HG03060 (cell line): ENCODE measurements at regions not wholly inside any gene's neighbourhood (a gene's known extent, or its start where the extent isn't known, plus 50 kb on each side); places are given as distances from the start of the nearest gene placed in this dataset.
"Not testable (repeated sequence)": the region's sequence is repeated elsewhere in the genome, so short reads cannot be mapped to it uniquely, and the experiment has no call there.

Experiments
- ATAC-seq: cut with Tn5 transposase; IDR thresholded peaks from one replicate; pipeline ENCODE4 v1.9.1; 2021; ENCODE audit warnings: low read depth, moderate number of reproducible peaks; ENCODE audit not compliant: unreplicated experiment

GRCh38 chr5:153939101-153939500 lies 99.6 kb downstream of the FAM114A2 start:
- ATAC-seq = no peak

- ATAC-seq = no peak
These were observed 100.4 kb downstream of the FAM114A2 start for GRCh38 chr5:153938191-153938842.

DNA sequence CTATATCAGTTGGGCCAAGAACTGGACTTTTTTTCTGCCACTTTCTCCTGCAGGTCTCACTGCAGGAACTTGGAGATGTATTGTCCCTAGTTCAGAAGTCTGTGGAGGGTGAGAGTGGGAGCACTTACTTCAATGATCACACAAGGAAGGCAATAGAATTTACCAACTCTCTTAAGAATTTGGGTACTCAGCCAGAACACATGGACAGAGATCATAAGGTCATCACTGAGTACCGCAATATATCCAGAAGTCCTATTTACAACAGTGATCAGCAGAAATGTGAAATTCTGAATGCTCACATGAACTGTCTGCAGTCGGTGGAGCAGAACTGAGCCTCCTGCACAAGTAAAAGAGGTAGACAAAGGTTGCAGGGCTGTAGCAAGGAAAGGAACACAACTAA lies 101.0 kb downstream of the FAM114A2 start:
- no peak for ATAC-seq

GRCh38 chr5:153935151-153935550 lies 103.6 kb downstream of the FAM114A2 start:
- not testable (repeated sequence) for ATAC-seq

- ATAC-seq = no peak
These were observed 112.5 kb downstream of the FAM114A2 start for GRCh38 chr5:153926201-153926600.

DNA sequence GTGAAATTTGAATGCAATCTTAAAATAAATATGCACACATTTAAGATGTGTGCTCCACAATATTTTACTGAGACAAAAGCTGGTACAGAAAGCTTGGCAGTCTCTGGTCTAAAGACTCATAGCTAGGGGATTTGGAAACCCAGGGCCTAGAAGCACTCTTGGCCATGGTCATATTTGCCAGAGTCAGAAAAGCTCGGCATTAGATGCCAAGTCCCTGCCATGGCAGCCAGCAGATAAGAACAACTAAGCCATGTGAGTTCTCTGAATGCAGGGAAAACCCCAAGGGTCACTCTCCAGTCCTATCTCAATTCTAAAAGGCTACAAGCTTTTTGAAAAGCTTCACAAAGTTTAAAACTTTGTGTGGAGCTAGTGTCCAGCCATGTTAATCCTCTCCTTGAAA lies 119.5 kb downstream of the FAM114A2 start:
- ATAC-seq = no peak

- ATAC-seq = no peak
These were observed 131.4 kb downstream of the FAM114A2 start for GRCh38 chr5:153907170-153907775.

DNA sequence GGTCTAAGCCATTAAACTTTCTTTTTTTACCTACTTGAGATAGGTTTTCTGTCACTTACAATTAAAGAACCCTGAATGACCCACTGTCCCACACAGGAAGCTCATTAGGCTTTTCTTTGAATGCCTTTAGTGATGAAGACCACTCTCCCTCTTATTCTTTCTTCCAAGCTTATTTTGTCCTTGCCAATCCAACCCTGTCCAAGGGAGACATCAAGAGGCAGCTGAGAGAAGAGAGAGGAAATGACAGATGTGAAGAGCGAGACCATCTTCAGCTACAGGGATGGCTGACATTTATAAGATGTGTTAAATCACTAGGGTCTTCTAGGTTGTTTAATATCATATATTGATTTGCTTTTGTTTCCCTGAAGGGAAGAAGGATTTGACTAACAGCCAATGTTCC lies 133.5 kb downstream of the FAM114A2 start:
- no peak for ATAC-seq

DNA sequence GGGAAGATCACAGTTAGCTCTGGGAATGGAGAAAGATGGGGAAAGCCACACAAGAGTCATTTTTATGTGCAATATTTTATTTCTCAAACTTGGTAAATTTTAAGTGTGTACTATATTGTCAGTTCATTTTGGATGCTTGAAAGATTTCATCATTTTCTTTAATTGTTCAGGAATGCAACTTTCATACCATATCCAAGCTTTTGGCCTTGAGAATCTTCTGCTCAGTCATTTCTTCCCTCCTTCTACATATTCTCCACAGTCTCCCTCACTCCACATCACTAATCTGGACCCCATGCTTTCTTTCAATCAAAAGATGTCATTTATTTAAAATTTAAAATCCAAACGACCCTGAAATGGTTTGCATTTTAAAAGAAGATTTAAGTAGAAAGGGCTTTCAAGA lies 135.4 kb downstream of the FAM114A2 start:
- no peak for ATAC-seq

- no peak for ATAC-seq
These were observed 136.7 kb downstream of the FAM114A2 start for GRCh38 chr5:153902016-153902415.

- ATAC-seq = no peak
These were observed 137.3 kb downstream of the FAM114A2 start for GRCh38 chr5:153901449-153901848.

GRCh38 chr5:153900703-153901395 lies 137.9 kb downstream of the FAM114A2 start:
- no peak for ATAC-seq

- ATAC-seq = no peak
These were observed 139.0 kb downstream of the FAM114A2 start for GRCh38 chr5:153899746-153900145.

DNA sequence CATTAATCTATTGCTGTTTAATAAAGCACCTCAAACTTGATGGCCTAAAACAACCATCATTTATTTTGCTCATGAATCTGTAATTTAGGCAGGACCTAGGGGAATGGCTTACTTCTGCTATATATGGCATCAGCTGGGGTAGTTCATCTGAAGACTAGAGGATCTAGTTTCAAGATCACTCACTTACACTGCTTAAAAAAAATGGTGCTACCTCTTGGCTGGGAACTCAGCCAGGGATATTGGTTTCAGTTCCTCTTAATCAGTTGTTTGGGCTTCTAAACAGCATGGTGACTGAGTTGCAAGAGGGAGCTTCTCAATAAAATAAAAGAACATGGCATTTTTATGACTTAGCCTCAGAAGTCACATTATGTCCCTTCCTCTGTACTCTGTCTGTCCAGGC lies 142.0 kb downstream of the FAM114A2 start:
- peak; percentile 99 for ATAC-seq

DNA sequence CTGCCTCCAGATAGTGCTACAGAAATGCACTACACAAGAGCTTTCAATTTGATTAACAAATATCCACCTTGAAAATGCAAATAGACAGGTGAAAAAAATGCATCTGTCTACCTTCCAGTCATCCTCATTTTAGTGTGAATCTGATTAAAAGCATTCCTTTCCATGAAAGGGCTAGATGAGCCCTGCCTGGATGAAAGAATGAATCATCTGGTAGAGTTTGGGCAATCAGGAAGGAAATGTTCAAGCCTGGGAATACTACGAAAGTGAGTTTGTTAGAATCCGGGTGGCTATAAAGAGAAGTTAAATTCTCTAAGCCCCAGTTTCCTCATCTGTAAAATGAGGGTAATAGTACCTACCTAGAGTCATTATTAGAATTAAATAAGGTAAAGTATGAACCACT lies 142.6 kb downstream of the FAM114A2 start:
- ATAC-seq = no peak

GRCh38 chr5:153895266-153895665 lies 143.4 kb downstream of the FAM114A2 start:
- no peak for ATAC-seq

DNA sequence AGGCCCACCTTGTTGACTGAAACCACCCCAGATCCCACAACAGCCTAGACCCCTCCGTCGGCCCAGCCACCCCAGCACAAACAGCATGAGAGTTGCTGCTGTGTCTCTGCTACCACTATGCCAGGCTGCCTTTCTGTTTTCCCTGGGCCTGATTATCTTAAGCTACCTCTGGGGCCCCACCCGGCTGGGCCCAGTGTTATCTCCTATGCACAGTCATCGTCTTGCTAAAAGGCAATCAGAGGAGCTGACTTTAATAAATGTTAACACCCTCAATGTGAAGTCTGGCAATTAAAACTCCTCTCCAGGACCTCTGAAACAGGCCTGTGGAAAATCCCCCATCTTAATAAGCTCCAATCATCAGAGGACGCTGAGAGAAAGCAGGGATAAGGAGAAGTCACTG lies 144.9 kb downstream of the FAM114A2 start:
- ATAC-seq = no peak

- no peak for ATAC-seq
These were observed 147.3 kb downstream of the FAM114A2 start for GRCh38 chr5:153891394-153891793.

DNA sequence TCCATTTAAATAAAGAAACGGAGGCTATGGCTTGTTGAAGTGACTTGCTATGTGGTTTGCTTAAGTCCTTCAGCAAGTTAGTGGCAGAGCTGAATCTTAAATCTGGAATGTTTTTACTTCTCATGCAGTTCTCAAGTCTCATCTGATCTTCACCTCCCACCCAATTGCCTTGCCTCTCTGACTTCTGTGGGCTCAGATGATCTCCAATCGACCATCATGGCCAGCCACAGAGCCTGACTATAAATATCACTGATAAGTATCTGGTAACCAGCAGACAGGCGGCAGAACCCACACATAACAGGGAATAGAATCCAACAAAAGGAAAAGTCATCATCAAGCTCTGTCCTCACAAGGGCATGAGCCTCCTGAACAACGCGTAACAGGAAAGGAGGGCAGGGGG lies 149.9 kb downstream of the FAM114A2 start:
- no peak for ATAC-seq

GRCh38 chr5:153885141-153885540 lies 153.6 kb downstream of the FAM114A2 start:
- ATAC-seq = no peak

GRCh38 chr5:153884612-153884957 lies 154.1 kb downstream of the FAM114A2 start:
- ATAC-seq = no peak
